Upper lobe of right lung (tissue), 1 donor: ENCODE measurements at regions not wholly inside any gene's neighbourhood (a gene's known extent, or its start where the extent isn't known, plus 50 kb on each side); places are given as distances from the start of the nearest gene placed in this dataset.

ENCODE experiments used
- ATAC-seq: fragments of 200-7000 bp; cut with Tn5 transposase; one replicate; pipeline ENCODE4 v1.9.1; 2020; ENCODE audit warnings: mild to moderate bottlenecking, moderate library complexity
- DNase-seq: peaks from one replicate; pipeline ENCODE4 v3.0.0-alpha.2; 2020
- H3K27ac ChIP-seq: fragments of 200-600 bp; one replicate; pipeline ENCODE4 v1.8.0; 2022
- H3K27me3 ChIP-seq: fragments of 200-600 bp; one replicate; pipeline ENCODE4 v1.8.0; 2022; ENCODE audit warnings: mild to moderate bottlenecking
- H3K36me3 ChIP-seq: fragments of 200-600 bp; one replicate; pipeline ENCODE4 v1.8.0; 2022
- H3K4me1 ChIP-seq: fragments of 200-600 bp; one replicate; pipeline ENCODE4 v1.8.0; 2022
- H3K4me3 ChIP-seq: fragments of 200-600 bp; one replicate; pipeline ENCODE4 v1.8.0; 2022; ENCODE audit warnings: mild to moderate bottlenecking
- H3K9me3 ChIP-seq: fragments of 200-600 bp; one replicate; pipeline ENCODE4 v1.8.0; 2022
- CTCF ChIP-seq: fragments of 200-600 bp; IDR thresholded peaks from one replicate; pipeline ENCODE4 v1.8.0; 2022; ENCODE audit warnings: antibody characterized with exemption
- intact Hi-C: fragments of 100-400 bp; cut with DNase I; formaldehyde crosslinking; loops from one replicate; pipeline ENCODE4 v1.11.0; 2022
- donor health status: DM: no; HTN: yes; CAD: no; lungs with severe emphysema.

GRCh38 chr10:108785011-108785410 lies 1138.3 kb downstream of the XPNPEP1 start:
- no peaks in the 10 kb centered on the region for H3K4me1 ChIP-seq
- no peak for TF ChIP-seq CTCF
- no peak overlapping the region for H3K27ac ChIP-seq
- H3K4me3 ChIP-seq, result no peak overlapping the region
- H3K9me3 ChIP-seq, result no peaks in the 10 kb centered on the region
- no peak for DNase-seq
- ATAC-seq, result no peak
- intact Hi-C loops, result no loop called here
- no peaks in the 10 kb centered on the region for H3K36me3 ChIP-seq
- no peaks in the 10 kb centered on the region for H3K27me3 ChIP-seq

- Histone ChIP-seq H3K9me3 (no peaks in the 10 kb centered on the region), H3K27me3 (no peaks in the 10 kb centered on the region), H3K36me3 (no peaks in the 10 kb centered on the region), H3K4me3 (no peak overlapping the region), H3K27ac (no peak overlapping the region), H3K4me1 (no peaks in the 10 kb centered on the region)
- DNase-seq, result no peak
- no peak for TF ChIP-seq CTCF
- ATAC-seq, result no peak
- intact Hi-C loops, result no loop called here
Measured at GRCh38 chr10:108784534-108784933, 1138.8 kb downstream of the XPNPEP1 start.

- no peaks in the 10 kb centered on the region for H3K36me3 ChIP-seq
- no peaks in the 10 kb centered on the region for H3K4me1 ChIP-seq
- peak; percentile 43 for TF ChIP-seq CTCF
- intact Hi-C loops, result no loop called here
- no peaks in the 10 kb centered on the region for H3K27me3 ChIP-seq
- no peak overlapping the region for H3K27ac ChIP-seq
- H3K9me3 ChIP-seq, result no peaks in the 10 kb centered on the region
- no peak overlapping the region for H3K4me3 ChIP-seq
- DNase-seq, result no peak
- ATAC-seq, result peak; percentile 68
Measured at GRCh38 chr10:108783897-108784296, 1139.4 kb downstream of the XPNPEP1 start.

- Histone ChIP-seq H3K36me3 (no peaks in the 10 kb centered on the region), H3K9me3 (no peaks in the 10 kb centered on the region), H3K27ac (no peak overlapping the region), H3K4me1 (no peaks in the 10 kb centered on the region), H3K27me3 (no peaks in the 10 kb centered on the region), H3K4me3 (no peak overlapping the region)
- no peak for ATAC-seq
- intact Hi-C loops, result no loop called here
- no peak for TF ChIP-seq CTCF
- DNase-seq, result no peak
Measured at GRCh38 chr10:108782411-108782810, 1140.9 kb downstream of the XPNPEP1 start.

GRCh38 chr10:108779501-108779900 lies 1143.8 kb downstream of the XPNPEP1 start:
- intact Hi-C loops, result no loop called here
- Histone ChIP-seq H3K36me3 (no peaks in the 10 kb centered on the region), H3K27ac (no peak overlapping the region), H3K9me3 (no peaks in the 10 kb centered on the region), H3K4me3 (no peak overlapping the region), H3K27me3 (no peaks in the 10 kb centered on the region), H3K4me1 (no peaks in the 10 kb centered on the region)
- no peak for TF ChIP-seq CTCF
- ATAC-seq (no peak), DNase-seq (no peak)

- no peak for TF ChIP-seq CTCF
- intact Hi-C loops, result no loop called here
- H3K27me3 ChIP-seq, result no peaks in the 10 kb centered on the region
Measured at GRCh38 chr10:108775911-108776475, 1147.3 kb downstream of the XPNPEP1 start.

More at GRCh38 chr10:108775911-108776475, 1147.3 kb downstream of the XPNPEP1 start:
- Histone ChIP-seq H3K9me3 (no peaks in the 10 kb centered on the region), H3K4me1 (no peaks in the 10 kb centered on the region), H3K4me3 (no peak overlapping the region), H3K27ac (no peak overlapping the region), H3K36me3 (no peaks in the 10 kb centered on the region)
- DNase-seq (no peak), ATAC-seq (no peak)
